ENCODE measurements at regions not wholly inside any gene's neighbourhood (a gene's known extent, or its start where the extent isn't known, plus 50 kb on each side); places are given as distances from the start of the nearest gene placed in this dataset.
A peak's percentile ranks its signal among the peaks of the same experiment; 100 is the strongest.
"Not testable (repeated sequence)": the region's sequence is repeated elsewhere in the genome, so short reads cannot be mapped to it uniquely, and the experiment has no call there.

DNA sequence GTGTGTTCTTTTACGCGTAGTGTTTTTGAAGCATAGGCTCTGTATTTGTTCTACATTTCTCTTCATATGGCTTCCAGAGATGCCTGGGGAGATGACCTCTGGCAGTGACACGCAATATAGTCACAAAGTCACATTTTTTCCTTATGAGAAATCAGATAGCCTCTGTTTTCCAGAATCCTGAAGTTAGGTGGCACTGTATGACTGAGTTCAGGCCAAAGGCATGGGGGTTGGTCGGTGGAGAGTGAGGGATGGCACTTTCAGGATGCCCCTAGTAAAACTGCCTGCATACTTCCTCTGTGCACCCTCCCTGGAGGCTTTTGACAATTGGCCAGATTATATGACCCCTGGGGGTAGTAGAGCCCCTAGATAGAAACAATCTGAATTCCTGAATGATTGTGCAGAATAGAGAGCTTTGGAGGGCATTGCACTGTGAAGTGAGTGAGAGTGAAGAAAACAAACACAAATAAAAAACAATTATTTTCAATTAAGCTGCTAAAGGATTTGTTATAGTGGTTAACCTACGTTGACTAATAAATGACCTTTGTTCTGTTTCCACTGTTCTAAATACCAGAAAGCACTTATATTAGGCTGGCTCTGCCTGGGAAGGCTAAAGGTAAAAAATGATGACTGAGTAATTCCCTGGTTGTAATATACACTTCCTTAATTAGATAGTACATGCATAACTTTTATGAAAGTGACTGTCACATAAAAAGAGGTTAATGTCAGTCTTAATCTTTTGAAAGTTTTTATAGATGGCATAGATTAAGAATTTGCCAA is 1660.8 kb downstream of the PLA2G4A start:
- DNase-seq: peak; percentile 0 to 29

DNA sequence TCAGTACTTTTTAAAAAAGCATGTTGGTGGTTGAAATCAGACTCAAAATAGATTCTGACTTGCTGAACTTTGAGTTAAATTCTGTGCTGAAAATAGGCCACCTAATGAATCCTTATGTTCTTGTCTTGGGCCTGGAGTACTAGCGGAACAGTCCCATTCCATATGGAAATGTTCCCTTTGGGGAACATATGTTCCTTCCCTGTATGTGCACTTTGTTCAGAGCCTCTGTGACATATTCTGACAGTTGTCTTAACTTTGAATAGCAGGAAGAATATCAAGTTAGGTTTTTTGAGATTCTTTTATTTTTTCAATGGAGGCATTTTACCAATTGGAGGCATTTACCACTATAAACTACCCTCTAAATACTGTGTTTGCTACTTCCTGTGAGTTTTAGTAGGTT is 1667.8 kb downstream of the PLA2G4A start:
- DNase-seq: peak; percentile 26 to 75

DNA sequence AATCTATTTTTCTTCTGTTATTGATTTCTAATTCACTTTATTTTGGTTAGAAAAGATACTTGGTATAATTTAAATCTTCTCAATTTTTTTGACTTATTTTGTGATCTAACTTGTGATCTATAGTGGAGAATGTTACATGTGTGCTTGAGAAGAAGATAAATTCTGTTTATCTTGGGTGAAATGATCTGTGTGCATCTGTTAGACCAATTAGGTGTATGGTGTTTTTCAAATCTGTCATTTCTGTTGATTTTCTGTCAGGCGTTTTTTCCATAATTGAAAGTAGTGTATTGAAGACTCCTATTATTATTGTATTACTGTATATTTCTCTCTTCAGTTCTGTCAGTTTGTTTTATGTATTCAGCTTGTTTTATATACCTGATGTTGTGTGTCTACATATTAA is 1668.3 kb downstream of the PLA2G4A start:
- DNase-seq: no peak

DNA sequence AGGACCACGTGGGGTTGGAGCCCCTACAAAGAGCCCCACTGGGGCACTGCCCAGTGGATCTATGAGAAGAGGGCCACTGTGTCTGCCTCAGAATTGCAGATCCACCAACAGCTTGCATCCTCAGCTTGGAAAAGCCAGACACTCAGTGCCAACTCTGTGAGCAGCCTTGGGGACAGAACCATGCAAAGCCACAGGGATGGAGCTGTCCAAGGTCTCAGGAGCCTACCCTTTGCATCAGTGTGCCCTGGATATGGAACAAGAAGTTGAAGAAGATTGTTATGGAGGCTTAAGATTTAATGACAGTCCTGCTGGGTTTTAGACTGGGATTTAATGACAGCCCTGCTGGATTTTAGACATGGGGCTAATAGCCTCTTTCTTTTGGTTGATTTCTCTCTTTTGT is 1670.9 kb downstream of the PLA2G4A start:
- no peak for DNase-seq

DNA sequence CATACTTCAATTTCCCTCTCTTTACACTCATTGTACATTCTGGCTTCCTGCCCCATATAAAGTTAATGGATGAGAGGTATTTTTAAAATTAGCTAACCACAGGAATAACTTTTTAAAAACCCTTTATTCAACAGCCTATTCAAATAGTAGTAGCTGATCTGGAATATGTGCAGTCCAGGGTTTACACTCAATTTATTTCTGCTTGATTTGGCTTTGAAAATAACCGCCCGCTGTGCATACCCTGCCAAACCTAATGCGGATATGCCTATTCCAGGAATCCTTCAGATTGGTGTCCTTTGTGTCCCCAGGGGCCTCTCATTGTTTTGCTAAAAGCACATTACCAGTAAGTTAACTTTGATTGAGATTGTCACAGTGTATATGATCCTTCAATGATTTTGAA is 1686.2 kb downstream of the PLA2G4A start:
- no peak for DNase-seq

DNA sequence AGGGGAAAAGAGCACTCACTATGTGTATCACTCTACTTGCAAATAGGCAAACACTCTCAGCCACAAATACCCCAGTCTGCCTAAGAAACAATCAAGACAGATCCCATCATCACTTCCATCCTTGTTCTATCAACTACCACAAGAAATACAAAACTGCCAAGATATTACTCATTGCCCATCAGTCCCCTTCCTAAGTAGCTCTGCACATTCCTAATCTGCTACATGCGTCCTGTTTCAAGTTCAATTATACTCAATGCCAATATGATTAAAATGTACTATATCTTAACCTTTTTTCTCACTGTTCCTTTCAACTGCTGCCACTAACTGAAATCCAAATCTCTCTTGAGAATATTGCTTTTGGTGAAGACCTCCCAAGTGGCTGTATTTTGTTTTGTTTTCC is 1688.4 kb downstream of the PLA2G4A start:
- no peak for DNase-seq

DNA sequence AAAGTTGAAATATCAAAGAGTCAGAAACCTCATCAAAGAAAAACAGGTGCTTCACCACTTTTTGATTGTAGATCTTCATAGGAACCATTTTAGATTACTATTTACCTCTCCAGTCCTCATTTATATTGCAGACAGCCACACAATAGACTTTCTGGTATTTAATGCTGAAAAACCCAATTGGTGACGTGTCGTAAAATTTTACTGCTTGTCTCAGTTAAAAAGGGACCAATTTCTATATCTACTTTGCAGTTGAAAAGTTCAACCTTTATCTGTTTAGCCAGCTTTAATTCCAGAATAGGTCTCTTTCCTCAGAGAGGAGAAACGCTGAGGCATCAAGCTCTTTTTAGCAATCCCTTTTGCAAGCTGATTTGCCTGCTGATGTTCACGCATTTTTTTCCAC is 1722.4 kb downstream of the PLA2G4A start:
- no peak for DNase-seq

DNA sequence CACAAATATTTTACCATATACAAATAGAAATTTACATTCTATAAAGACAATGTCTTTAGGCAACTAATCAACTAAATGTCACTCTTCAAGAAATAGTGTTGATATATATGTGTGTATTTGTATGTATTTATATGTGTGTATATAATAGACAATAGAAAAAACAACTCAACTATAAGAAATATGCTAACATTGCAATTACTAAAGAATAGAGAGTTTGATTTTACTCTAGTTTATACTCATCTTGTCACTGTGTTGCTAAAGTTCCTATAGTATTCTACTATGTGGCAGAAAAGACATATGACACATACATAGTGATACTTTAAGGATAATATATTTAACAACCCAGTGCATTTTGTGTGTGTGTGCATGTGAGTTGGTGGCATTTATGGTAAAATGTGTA is 1728.3 kb downstream of the PLA2G4A start:
- no peak for DNase-seq

DNA sequence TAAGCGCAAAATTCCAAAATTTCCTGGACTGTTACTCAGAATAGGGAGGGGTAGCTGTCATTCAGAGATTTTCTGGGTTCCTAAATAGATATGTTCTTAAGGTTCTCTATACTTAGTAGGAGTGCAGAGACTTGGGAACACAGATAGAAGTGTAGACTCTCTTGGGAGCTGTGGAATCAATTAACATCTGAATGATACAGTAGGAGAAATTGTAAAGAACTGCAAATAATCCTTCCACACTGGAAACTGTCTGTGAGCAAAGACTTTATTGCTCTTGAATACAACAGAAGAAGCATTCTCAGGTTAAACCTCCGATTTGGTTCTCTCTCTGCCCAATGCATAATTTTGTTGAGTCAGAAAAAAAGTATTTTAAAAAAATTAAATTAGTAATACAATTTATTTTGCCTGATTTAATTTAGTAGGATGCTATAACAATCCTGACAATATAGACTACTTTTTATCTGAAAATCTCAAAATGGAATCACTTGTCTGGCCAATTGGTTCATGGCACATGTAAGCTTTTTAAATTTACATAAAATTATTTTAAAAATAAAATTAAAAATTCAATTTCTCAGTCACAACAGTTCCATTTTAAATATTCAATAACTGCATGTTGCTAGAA is 1754.3 kb downstream of the PLA2G4A start:
- DNase-seq: no peak

DNA sequence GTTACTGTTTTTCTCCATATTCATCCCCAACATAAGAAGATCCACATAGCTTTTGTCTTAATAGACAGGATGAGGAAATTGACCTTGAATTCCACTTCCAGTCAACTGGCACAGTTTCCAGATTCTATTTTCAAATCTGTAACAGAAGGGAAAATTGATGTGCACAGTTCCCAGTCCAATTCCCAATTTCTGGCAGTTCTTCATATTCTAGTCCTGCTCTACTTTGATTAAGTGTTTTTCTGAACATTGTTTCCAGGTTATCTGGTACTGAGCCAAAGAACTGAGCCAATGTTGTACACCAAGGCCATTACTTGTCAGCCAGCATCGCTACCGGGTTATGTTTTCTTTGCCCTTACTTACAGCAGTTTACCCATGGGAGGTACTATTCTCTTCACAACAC is 1755.4 kb downstream of the PLA2G4A start:
- DNase-seq: no peak

DNA sequence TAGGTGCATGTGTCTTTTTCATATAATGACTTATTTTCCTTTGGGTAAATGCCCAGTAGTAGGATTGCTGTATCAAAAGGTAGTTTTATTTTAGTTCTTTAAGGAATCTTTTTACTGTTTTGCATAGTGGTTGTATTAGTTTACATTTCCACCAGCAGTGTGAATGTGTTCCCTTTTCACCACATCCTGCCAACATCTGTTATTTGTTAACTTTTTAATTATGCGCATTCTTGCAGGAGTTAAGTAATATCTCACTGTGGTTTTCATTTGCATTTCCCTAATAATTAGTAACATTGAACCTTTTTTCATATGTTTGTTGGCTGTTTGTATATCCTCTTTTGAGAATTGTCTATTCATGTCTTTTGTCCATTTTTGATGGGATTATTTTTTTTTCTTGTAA is 1761.9 kb downstream of the PLA2G4A start:
- no peak for DNase-seq

DNA sequence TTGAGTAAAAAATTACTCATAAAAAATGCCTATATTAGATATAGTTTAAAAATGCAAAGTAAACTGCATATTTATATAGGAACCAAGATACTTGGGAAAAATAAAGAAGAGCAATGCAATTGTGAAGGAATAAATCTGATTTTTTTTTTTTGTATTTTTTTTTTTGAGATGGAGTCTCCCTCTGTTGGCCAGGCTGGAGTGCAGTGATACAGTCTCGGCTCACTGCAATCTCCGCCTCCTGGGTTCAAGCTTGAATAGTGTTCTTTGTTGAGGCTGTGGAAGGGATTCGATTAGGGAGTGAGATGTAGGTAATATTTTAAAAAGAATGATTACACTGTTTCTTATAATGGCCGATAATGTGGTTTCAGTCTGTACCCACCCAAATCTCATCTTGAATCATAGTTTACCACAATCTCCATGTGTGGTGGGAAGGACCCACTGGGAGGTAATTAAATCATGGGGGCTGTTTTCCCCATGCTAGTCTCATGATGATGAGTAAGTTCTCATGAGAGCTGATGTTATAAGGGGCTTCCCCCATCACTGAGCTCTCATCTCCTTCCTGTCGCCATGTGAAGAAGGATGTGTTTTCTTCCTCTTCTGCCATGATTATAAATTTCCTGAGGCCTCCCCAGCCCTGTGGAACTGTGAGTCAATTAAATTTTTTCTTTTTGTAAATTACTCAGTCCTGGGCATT is 1765.9 kb downstream of the PLA2G4A start:
- DNase-seq: no peak

DNA sequence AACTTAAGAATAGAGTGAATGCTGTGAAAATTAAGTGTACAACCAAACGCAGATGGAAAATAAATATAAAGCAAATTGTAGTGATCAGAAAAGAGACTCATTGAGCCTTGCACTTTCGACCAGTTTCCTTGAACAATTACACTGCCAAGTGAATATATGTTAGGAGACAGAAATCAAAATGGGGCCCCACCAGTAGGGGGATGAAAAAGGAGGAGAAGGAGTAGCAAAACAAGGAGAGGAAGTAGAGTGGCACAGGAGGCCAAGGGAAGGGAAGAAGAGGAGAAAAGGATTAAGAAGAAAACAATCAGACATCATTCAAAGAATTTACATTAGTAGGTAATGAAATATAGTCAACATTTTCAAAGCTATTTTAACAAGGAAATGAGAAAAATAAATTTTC is 1770.6 kb downstream of the PLA2G4A start:
- peak in 1 of 2 experiments; percentile 3 for DNase-seq

DNA sequence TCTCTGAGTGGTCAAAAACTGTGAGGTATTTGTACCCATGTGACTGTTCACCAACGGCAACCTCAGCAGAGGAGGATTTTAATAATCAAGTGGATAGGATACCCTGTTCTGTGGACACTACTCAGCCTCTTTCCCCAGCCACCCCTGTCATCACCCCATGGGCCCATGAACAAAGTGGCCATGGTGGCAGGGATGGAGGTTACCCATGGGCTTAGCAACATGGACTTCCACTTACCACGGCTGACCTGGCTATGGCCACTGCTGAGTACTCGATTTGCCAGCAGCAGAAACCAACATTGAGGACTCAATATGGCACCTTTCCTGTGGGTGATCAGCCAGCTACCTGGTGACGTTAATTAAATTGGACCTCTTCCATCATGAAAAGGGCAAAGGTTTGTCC is 1782.7 kb downstream of the PLA2G4A start:
- DNase-seq: no peak

DNA sequence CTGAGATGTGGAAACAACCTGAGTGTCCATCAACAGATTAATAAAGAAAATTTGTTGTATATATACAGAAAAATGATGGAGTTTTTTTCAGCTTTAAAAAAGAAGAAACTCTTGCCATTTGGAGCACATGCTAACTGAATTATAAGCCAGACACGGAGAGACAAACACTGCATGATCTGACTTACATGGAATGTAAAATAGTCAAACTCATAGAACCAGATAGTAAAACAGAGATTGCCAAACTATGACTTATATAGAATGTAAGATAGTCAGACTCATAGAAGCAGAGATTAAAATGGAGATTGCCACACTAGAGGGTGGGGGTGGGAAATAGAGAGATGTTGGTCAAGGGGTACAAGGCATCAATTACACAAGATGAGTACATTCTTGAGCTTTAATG is 1786.6 kb downstream of the PLA2G4A start:
- no peak for DNase-seq

DNA sequence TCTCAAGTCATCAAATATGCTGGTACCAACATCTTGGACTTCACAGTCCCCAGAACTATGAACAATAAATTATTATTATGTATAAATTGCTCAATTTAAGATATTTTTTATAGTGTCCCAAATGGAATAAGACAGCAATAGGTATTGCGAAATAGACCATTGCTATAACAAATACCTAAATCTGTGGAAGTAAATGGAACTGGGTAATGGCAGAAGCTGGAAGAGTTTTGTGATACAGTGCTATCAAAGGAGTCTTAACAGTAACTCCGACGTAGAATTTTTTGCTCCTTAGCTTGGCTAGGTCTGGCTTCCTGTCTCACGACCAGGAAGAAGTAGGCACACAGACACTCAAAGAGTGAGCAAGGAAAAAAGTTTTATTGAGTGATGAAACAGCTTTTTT is 1791.5 kb downstream of the PLA2G4A start:
- DNase-seq: no peak

DNA sequence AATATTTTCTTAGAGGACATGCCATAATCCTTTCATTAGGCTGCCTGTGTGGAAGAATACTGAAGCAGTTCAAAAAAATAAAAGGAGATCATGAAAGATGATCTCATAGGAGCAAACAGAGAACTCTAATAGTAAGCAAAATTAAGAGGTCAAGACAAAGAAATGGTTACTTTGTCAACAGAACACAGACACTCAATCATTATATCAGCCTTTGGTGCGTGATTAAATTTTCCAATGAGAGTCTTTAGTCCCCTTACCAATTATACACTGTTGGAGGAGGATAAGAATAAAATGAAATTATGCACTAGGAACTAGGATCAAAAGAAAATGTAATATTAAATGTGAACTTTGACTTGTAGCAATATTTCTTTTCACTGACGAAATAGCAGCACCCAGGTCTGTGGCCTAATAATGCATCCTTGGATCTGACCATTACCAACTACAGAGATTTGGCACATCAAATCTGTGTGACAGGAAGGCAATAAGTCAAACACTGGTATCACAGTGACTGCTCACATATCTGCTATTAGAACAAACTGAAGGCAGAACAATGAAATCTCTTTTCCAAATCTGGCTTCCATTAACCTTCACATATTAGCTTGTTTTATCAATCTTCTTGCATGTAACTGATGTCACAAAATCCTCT is 1812.9 kb downstream of the PLA2G4A start:
- DNase-seq: no peak

DNA sequence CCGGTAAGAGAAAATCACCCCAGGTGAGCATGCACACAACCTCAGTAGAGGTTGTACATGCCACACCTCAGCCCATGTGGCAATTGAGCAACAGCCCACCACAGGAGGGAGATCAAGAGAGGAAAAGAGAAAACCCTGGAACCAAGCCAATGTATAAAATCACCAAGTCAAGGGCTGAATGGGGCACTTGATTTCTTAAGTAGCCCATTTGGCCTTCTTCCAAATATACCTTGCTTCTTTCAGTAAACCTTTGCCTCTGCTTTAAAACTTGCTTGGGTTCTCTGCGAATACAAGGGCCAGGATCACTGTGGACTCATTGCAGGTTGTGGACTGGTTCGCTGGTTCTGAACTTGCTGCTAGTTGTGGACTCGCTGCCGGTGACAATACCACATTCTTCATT is 1814.0 kb downstream of the PLA2G4A start:
- DNase-seq: peak; percentile 77 to 94

DNA sequence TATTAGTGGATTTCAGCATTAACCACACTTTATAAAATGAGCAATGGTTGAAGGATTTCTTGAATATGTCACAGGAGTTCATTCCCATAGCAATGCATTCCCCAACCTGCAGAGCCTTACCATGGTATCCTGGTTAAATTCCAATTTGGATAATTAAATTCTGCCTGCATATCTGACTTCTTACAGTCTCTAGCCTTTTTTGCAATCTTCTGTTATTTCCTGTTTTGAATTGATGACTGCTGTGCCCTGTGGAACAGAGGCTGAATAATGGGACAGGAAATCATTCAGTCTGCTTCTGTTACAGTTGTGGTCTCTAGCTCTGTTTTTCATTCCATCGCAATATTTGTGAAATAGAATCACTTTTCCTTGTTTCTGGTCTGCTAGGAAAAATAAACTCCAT is 1823.9 kb downstream of the PLA2G4A start:
- no peak for DNase-seq

DNA sequence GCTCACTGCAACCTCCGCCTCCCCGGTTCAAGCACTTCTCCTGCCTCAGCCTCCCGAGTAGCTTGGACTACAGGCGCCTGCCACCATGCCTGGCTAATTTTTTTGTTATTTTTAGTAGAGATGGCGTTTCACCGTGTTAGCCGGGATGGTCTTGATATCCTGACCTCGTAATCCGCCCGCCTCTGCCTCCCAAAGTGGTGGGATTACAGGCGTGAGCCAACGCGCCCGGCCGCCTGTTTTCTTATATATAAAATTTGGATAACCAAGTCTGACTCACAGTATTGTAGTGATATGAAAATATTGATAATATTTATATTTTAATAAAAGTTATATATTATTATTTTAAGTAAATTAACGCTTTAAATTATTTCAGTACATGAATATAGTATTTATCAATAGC is 1821.7 kb downstream of the BRINP3 start:
- not testable (repeated sequence) for DNase-seq

DNA sequence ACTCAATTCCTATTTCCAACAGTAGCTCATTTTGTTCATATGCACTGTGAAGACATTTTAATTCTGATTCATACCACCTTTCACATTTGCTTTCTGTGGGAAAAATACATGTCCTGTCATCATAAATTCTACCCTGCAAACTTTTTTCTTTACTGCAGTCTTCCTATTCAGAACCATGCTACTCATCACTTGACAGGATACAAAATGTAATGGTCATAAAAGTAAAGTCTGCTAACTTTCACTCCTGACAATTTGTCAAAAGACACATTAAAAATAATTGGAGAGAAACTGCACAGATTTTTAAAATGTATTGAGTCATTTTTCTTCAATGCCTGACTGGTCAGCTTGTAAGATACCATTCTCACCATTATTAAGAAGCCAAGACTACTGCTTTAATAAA is 1817.1 kb downstream of the BRINP3 start:
- no peak for DNase-seq

DNA sequence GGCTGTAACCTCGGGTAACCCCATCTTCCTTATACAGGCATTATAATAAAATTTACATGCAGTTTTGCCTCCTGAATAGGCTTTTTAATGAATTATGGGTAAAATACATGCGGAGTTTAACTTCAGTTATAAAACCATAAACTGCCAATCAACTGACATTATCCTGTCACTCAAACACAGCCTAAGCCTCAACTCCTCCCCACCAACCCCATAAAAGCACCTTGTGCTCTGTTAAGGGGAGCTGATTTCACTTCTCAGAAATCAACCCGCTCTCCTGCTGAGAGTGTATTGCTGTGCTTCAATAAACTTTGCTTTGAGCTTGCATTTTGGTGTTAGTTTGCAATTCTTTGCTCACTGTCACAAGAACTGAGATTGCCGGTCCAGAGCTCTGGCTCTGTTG is 1812.2 kb downstream of the BRINP3 start:
- DNase-seq: no peak

DNA sequence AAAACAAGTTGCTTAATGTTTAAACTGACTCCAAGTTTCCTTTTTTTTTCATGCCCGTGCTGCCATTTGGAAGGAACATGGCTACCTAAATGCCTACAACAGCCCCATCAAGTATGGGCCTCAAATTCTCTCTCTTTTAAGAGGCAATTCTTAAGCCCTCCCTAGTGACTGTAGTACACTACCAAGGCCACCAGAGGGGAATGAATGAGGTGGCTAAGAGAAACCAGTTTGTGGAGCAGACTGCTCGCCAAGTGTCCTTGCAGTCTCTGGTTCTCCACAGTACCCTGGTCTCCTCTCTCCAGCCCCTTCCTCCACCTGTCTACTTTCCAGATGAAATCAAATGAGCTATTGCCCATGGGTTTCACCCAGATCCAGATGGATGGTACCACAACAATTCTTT is 1809.6 kb downstream of the BRINP3 start:
- DNase-seq: no peak
